HUES48 (cell line): ENCODE measurements at regions not wholly inside any gene's neighbourhood (a gene's known extent, or its start where the extent isn't known, plus 50 kb on each side); places are given as distances from the start of the nearest gene placed in this dataset.
"Not testable (repeated sequence)": the region's sequence is repeated elsewhere in the genome, so short reads cannot be mapped to it uniquely, and the experiment has no call there.

Experiments used
- H3K27ac ChIP-seq: one replicate; pipeline ENCODE4 v1.7.0; 2013; ENCODE audit warnings: low read depth, low read length, inconsistent platforms
- H3K27me3 ChIP-seq: 2 replicates; pipeline ENCODE4 v1.6.1; 2013; ENCODE audit warnings: mild to moderate bottlenecking, low read length; ENCODE audit not compliant: control insufficient read depth, insufficient read depth
- H3K36me3 ChIP-seq: 2 replicates; pipeline ENCODE4 v1.6.1; 2013; ENCODE audit warnings: low read length; ENCODE audit not compliant: control insufficient read depth, insufficient read depth
- H3K4me1 ChIP-seq: 2 replicates; pipeline ENCODE4 v1.6.1; 2013; ENCODE audit warnings: mild to moderate bottlenecking, low read length; ENCODE audit not compliant: control insufficient read depth, insufficient read depth
- H3K4me3 ChIP-seq: 2 replicates; pipeline ENCODE4 v1.5.1; 2013; ENCODE audit warnings: mild to moderate bottlenecking, low read depth, low read length
- H3K9ac ChIP-seq: 2 replicates; pipeline ENCODE4 v1.6.1; 2013; ENCODE audit warnings: mild to moderate bottlenecking, low read depth, low read length, moderate library complexity
- H3K9me3 ChIP-seq: 2 replicates; pipeline ENCODE4 v1.6.1; 2013; ENCODE audit warnings: low read length; ENCODE audit not compliant: control insufficient read depth, insufficient read depth

GRCh38 chr1:217062586-217062985 lies 339.4 kb upstream of the ESRRG start:
- H3K4me3 ChIP-seq, result no peak overlapping the region
- H3K27ac ChIP-seq, result no peak overlapping the region

GRCh38 chr1:217059401-217059800 lies 336.2 kb upstream of the ESRRG start:
- H3K36me3 ChIP-seq, result no peaks in the 10 kb centered on the region
- H3K9me3 ChIP-seq, result no peaks in the 10 kb centered on the region
- no peak overlapping the region for H3K4me3 ChIP-seq
- no peaks in the 10 kb centered on the region for H3K4me1 ChIP-seq
- no peaks in the 10 kb centered on the region for H3K27me3 ChIP-seq
- no peak overlapping the region for H3K9ac ChIP-seq
- no peak overlapping the region for H3K27ac ChIP-seq

More at GRCh38 chr1:217062586-217062985, 339.4 kb upstream of the ESRRG start:
- Histone ChIP-seq H3K9me3 (no peaks in the 10 kb centered on the region), H3K9ac (no peak overlapping the region), H3K36me3 (no peaks in the 10 kb centered on the region), H3K27me3 (no peaks in the 10 kb centered on the region), H3K4me1 (no peaks in the 10 kb centered on the region)

- Histone ChIP-seq H3K4me3 (no peak overlapping the region), H3K27me3 (no peaks in the 10 kb centered on the region), H3K9me3 (no peaks in the 10 kb centered on the region), H3K27ac (no peak overlapping the region), H3K9ac (no peak overlapping the region), H3K4me1 (no peaks in the 10 kb centered on the region), H3K36me3 (no peaks in the 10 kb centered on the region)
Observed at GRCh38 chr1:217053676-217054075, 330.4 kb upstream of the ESRRG start.

GRCh38 chr1:217052626-217053025 lies 329.4 kb upstream of the ESRRG start:
- no peaks in the 10 kb centered on the region for H3K9me3 ChIP-seq
- H3K27me3 ChIP-seq, result no peaks in the 10 kb centered on the region
- no peak overlapping the region for H3K9ac ChIP-seq
- H3K36me3 ChIP-seq, result no peaks in the 10 kb centered on the region
- H3K4me3 ChIP-seq, result no peak overlapping the region
- no peaks in the 10 kb centered on the region for H3K4me1 ChIP-seq
- H3K27ac ChIP-seq, result no peak overlapping the region

- Histone ChIP-seq H3K9me3 (no peaks in the 10 kb centered on the region), H3K27me3 (no peaks in the 10 kb centered on the region), H3K4me1 (no peaks in the 10 kb centered on the region), H3K4me3 (no peak overlapping the region), H3K9ac (no peak overlapping the region), H3K27ac (no peak overlapping the region), H3K36me3 (no peaks in the 10 kb centered on the region)
Observed at GRCh38 chr1:217052196-217052595, 329.0 kb upstream of the ESRRG start.

GRCh38 chr1:217049721-217050120 lies 326.5 kb upstream of the ESRRG start:
- Histone ChIP-seq H3K4me3 (no peak overlapping the region), H3K9ac (no peak overlapping the region), H3K27ac (no peak overlapping the region), H3K9me3 (no peaks in the 10 kb centered on the region), H3K27me3 (no peaks in the 10 kb centered on the region), H3K36me3 (no peaks in the 10 kb centered on the region), H3K4me1 (no peaks in the 10 kb centered on the region)

- Histone ChIP-seq H3K27ac (no peak overlapping the region), H3K4me3 (no peak overlapping the region), H3K9me3 (no peaks in the 10 kb centered on the region), H3K36me3 (no peaks in the 10 kb centered on the region), H3K4me1 (no peaks in the 10 kb centered on the region), H3K9ac (no peak overlapping the region), H3K27me3 (no peaks in the 10 kb centered on the region)
Observed at GRCh38 chr1:217049081-217049480, 325.9 kb upstream of the ESRRG start.

GRCh38 chr1:217048104-217048707 lies 325.0 kb upstream of the ESRRG start:
- Histone ChIP-seq H3K27ac (no peak overlapping the region), H3K4me1 (no peaks in the 10 kb centered on the region), H3K4me3 (no peak overlapping the region), H3K27me3 (no peaks in the 10 kb centered on the region), H3K36me3 (no peaks in the 10 kb centered on the region), H3K9me3 (no peaks in the 10 kb centered on the region), H3K9ac (no peak overlapping the region)

GRCh38 chr1:217040711-217041455 lies 317.7 kb upstream of the ESRRG start:
- Histone ChIP-seq H3K27ac (no peak overlapping the region), H3K4me1 (no peaks in the 10 kb centered on the region; the same call in 1 of the 2 replicates), H3K9me3 (peaks cover 18% of the 10 kb centered on the region), H3K4me3 (no peak overlapping the region), H3K27me3 (no peaks in the 10 kb centered on the region), H3K36me3 (no peaks in the 10 kb centered on the region), H3K9ac (no peak overlapping the region)

GRCh38 chr1:217039926-217040325 lies 316.7 kb upstream of the ESRRG start:
- Histone ChIP-seq H3K4me1 (no peaks in the 10 kb centered on the region; the same call in 1 of the 2 replicates), H3K36me3 (no peaks in the 10 kb centered on the region), H3K27ac (no peak overlapping the region), H3K9me3 (peaks cover 18% of the 10 kb centered on the region), H3K4me3 (no peak overlapping the region), H3K27me3 (no peaks in the 10 kb centered on the region), H3K9ac (no peak overlapping the region)

GRCh38 chr1:217039139-217039538 lies 315.9 kb upstream of the ESRRG start:
- not testable (repeated sequence) for H3K4me3 ChIP-seq, H3K36me3 ChIP-seq, H3K27ac ChIP-seq, H3K27me3 ChIP-seq, H3K4me1 ChIP-seq, H3K9ac ChIP-seq
- peaks cover 18% of the 10 kb centered on the region for H3K9me3 ChIP-seq
